ENCODE measurements at regions not wholly inside any gene's neighbourhood (a gene's known extent, or its start where the extent isn't known, plus 50 kb on each side); places are given as distances from the start of the nearest gene placed in this dataset.

DNA sequence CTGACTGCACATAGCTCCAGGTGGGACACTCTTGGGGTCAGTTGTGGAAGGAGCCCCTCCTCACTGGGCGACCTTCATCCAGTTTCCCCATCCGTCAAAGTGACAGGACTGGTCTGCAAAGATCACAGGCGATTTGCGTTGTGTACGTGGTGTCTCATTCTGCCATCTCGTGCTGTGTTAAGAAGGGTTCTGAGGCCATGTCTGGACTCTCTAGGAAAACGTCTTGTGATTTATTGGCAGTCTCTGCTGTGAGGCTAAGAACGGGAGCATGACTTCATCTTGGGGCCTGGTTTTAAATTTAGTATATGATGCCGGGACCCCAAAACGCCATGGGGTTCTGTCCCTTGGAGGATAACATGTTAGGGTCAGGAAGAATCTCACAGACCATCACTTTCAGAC, 65.2 kb upstream of the CIBAR2 start:
- BruUV-seq (replicated peaks): no TSS peak
- ATAC-seq: no peak
- FAIRE-seq: no peak
- Histone ChIP-seq H4K20me1 (ENCODE audit: insufficient read depth, low read length) (peaks cover 16% of the 10 kb centered on the region; the same call in 1 of the 2 replicates), H3K9ac (ENCODE audit: insufficient read depth, low read depth, low read length) (no peak overlapping the region), H3K36me3 (replicated peaks in 1 of 2; ENCODE audit: control insufficient read depth in 1 of 2, insufficient read depth in 2 of 2, low read length in 2 of 2) (no peaks in the 10 kb centered on the region), H3K4me2 (ENCODE audit: low read depth, low read length) (no peak overlapping the region), H2AFZ (ENCODE audit: low read length) (no peak overlapping the region), H3K79me2 (ENCODE audit: insufficient read depth, low read length) (peaks cover 8% of the 10 kb centered on the region), H3K4me1 (ENCODE audit: insufficient read depth, low read length) (peaks cover 47% of the 10 kb centered on the region), H3K9me3 (ENCODE audit: low read length) (no peaks in the 10 kb centered on the region), H3K27me3 (ENCODE audit: control insufficient read depth in 1 of 2, insufficient read depth in 2 of 2, low read length in 2 of 2) (peaks cover 0 to 6% of the 10 kb centered on the region in 2 experiments; a peak in 2 of 5 replicates), H3K27ac (ENCODE audit: extremely low read length, insufficient read depth, low read length) (no peak overlapping the region), H3K4me3 (replicated peaks in 1 of 3; ENCODE audit: insufficient read depth in 1 of 3, low read depth in 2 of 3, low read length in 3 of 3) (no peak overlapping the region)
- DNase-seq (ENCODE audit: low spot score): no peak
- 81% methylated on average over 10 of the region's 10 CpGs for WGBS (ENCODE audit: low lambda C conversion rate)
- POLR2A ChIA-PET: no interaction called here
- CTCF ChIA-PET (ENCODE audit: low intra/inter-chr PET ratio, low total read pairs): no interaction called here
- intact Hi-C loops (cut with micrococcal nuclease; ENCODE audit: unreplicated experiment): no loop called here
- in situ Hi-C loops (cut with HindIII; ENCODE audit: extremely low pct_ligation_motif_present, low pct_unique_long_range_greater_than_20kb): no loop called here
- TF ChIP-seq POLR2A (IDR thresholded peaks at IDR 0.05; ENCODE audit: insufficient read depth in 1 of 2, low read depth in 2 of 2, low read length in 2 of 2) (no peak), ZBTB46 (CRISPR knock-in tag; IDR thresholded peaks at IDR 0.05; ENCODE audit: borderline replicate concordance) (no peak), PRMT3 (CRISPR knock-in tag; IDR thresholded peaks at IDR 0.05; ENCODE audit: borderline replicate concordance, low read depth) (no peak), ZNF225 (CRISPR knock-in tag; IDR thresholded peaks at IDR 0.05) (no peak), LBX2 (CRISPR knock-in tag; IDR thresholded peaks at IDR 0.05; ENCODE audit: borderline replicate concordance) (no peak), ZBTB10 (CRISPR knock-in tag; IDR thresholded peaks at IDR 0.05; ENCODE audit: borderline replicate concordance) (no peak), TCF12 (IDR thresholded peaks at IDR 0.05) (no peak), TCF12 (CRISPR knock-in tag; IDR thresholded peaks at IDR 0.05) (no peak), ZNF232 (CRISPR knock-in tag; IDR thresholded peaks at IDR 0.05; ENCODE audit: borderline replicate concordance) (no peak), PHF8 (CRISPR knock-in tag; IDR thresholded peaks at IDR 0.05) (no peak), NFIB (CRISPR knock-in tag; IDR thresholded peaks at IDR 0.05; ENCODE audit: borderline replicate concordance) (no peak), HES4 (CRISPR knock-in tag; IDR thresholded peaks at IDR 0.05; ENCODE audit: borderline replicate concordance) (no peak), CC2D1A (CRISPR knock-in tag; IDR thresholded peaks at IDR 0.05) (no peak)
- TF ChIP-seq, protein P1, sequence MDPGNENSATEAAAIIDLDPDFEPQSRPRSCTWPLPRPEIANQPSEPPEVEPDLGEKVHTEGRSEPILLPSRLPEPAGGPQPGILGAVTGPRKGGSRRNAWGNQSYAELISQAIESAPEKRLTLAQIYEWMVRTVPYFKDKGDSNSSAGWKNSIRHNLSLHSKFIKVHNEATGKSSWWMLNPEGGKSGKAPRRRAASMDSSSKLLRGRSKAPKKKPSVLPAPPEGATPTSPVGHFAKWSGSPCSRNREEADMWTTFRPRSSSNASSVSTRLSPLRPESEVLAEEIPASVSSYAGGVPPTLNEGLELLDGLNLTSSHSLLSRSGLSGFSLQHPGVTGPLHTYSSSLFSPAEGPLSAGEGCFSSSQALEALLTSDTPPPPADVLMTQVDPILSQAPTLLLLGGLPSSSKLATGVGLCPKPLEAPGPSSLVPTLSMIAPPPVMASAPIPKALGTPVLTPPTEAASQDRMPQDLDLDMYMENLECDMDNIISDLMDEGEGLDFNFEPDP (CRISPR knock-in tag; conservative IDR thresholded peaks at IDR 0.05): no peak
- TF ChIP-seq, protein P2, sequence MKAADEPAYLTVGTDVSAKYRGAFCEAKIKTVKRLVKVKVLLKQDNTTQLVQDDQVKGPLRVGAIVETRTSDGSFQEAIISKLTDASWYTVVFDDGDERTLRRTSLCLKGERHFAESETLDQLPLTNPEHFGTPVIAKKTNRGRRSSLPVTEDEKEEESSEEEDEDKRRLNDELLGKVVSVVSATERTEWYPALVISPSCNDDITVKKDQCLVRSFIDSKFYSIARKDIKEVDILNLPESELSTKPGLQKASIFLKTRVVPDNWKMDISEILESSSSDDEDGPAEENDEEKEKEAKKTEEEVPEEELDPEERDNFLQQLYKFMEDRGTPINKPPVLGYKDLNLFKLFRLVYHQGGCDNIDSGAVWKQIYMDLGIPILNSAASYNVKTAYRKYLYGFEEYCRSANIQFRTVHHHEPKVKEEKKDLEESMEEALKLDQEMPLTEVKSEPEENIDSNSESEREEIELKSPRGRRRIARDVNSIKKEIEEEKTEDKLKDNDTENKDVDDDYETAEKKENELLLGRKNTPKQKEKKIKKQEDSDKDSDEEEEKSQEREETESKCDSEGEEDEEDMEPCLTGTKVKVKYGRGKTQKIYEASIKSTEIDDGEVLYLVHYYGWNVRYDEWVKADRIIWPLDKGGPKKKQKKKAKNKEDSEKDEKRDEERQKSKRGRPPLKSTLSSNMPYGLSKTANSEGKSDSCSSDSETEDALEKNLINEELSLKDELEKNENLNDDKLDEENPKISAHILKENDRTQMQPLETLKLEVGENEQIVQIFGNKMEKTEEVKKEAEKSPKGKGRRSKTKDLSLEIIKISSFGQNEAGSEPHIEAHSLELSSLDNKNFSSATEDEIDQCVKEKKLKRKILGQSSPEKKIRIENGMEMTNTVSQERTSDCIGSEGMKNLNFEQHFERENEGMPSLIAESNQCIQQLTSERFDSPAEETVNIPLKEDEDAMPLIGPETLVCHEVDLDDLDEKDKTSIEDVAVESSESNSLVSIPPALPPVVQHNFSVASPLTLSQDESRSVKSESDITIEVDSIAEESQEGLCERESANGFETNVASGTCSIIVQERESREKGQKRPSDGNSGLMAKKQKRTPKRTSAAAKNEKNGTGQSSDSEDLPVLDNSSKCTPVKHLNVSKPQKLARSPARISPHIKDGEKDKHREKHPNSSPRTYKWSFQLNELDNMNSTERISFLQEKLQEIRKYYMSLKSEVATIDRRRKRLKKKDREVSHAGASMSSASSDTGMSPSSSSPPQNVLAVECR (CRISPR knock-in tag; IDR thresholded peaks at IDR 0.05; ENCODE audit: borderline replicate concordance): no peak
